ENCODE measurements at regions not wholly inside any gene's neighbourhood (a gene's known extent, or its start where the extent isn't known, plus 50 kb on each side); places are given as distances from the start of the nearest gene placed in this dataset.

DNA sequence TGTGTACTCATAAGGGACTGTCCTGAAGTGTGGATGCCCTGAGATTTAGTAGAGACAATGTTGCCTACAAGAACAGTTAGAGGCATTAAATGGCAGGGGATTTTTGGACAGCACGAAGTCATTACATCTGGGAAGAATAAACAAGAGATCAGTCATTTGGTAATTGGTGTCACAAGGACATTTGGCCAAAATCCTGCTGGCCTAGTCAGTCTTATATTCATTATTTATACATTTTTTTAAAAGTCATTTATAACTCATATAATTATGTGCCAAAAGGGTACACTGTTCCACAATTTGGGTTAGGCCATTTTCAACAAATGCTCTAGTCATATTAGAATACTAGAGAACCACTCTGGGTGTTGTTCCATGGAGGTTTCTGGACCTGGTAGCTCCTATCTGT, 104.7 kb downstream of the LRATD1 start:
- TF ChIP-seq ZNF624 (tag by site-specific recombination; IDR thresholded peaks at IDR 0.05) (no peak), YY1 (tag by site-specific recombination; IDR thresholded peaks at IDR 0.05) (no peak), KLF8 (tag by site-specific recombination; IDR thresholded peaks at IDR 0.05) (no peak), ZNF704 (tag by site-specific recombination; IDR thresholded peaks at IDR 0.05) (no peak), ZNF350 (tag by site-specific recombination; IDR thresholded peaks at IDR 0.05) (no peak), ZNF302 (tag by site-specific recombination; IDR thresholded peaks at IDR 0.05; ENCODE audit: low read depth) (no peak), AEBP2 (tag by site-specific recombination; IDR thresholded peaks at IDR 0.05; ENCODE audit: borderline replicate concordance) (no peak), ZSCAN30 (tag by site-specific recombination; IDR thresholded peaks at IDR 0.05) (no peak)
- TF ChIP-seq, protein P1, sequence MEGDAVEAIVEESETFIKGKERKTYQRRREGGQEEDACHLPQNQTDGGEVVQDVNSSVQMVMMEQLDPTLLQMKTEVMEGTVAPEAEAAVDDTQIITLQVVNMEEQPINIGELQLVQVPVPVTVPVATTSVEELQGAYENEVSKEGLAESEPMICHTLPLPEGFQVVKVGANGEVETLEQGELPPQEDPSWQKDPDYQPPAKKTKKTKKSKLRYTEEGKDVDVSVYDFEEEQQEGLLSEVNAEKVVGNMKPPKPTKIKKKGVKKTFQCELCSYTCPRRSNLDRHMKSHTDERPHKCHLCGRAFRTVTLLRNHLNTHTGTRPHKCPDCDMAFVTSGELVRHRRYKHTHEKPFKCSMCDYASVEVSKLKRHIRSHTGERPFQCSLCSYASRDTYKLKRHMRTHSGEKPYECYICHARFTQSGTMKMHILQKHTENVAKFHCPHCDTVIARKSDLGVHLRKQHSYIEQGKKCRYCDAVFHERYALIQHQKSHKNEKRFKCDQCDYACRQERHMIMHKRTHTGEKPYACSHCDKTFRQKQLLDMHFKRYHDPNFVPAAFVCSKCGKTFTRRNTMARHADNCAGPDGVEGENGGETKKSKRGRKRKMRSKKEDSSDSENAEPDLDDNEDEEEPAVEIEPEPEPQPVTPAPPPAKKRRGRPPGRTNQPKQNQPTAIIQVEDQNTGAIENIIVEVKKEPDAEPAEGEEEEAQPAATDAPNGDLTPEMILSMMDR (tag by site-specific recombination; IDR thresholded peaks at IDR 0.05) = no peak

Data from HEK293 (cell line).